Lung (tissue), 11 donors: ENCODE measurements at regions not wholly inside any gene's neighbourhood (a gene's known extent, or its start where the extent isn't known, plus 50 kb on each side); places are given as distances from the start of the nearest gene placed in this dataset.

Source experiments
- ATAC-seq: fragments of 200-7000 bp; cut with Tn5 transposase; one replicate; pipeline ENCODE4 v1.9.1; 2020; ENCODE audit warnings: moderate number of reproducible peaks; ENCODE audit not compliant: insufficient read depth, low FRiP score
- DNase-seq, 3 donors: peaks; one replicate each; pipeline ENCODE4 v3.0.0-alpha.2; 2013 to 2017
- H3K27ac ChIP-seq, 2 donors: one replicate each; pipeline ENCODE4 v1.5.1; 2013; ENCODE audit warnings: mild to moderate bottlenecking in 2 of 2, moderate library complexity in 2 of 2, control low read depth in 1 of 2, inconsistent platforms in 1 of 2, low read depth in 1 of 2, low read length in 1 of 2
- H3K27me3 ChIP-seq, 3 donors: one replicate each; pipeline ENCODE4 v1.5.1; 2013; ENCODE audit warnings: low read length in 2 of 3; ENCODE audit not compliant: control insufficient read depth in 3 of 3, insufficient read depth in 3 of 3
- H3K36me3 ChIP-seq, 4 donors: one replicate each; pipeline ENCODE4 v1.5.1; 2013; ENCODE audit warnings: low read length in 4 of 4, mild to moderate bottlenecking in 1 of 4, moderate library complexity in 1 of 4; ENCODE audit not compliant: control insufficient read depth in 4 of 4, insufficient read depth in 4 of 4
- H3K4me1 ChIP-seq, 5 donors: one replicate each; pipeline ENCODE4 v1.5.1; 2013; ENCODE audit warnings: low read length in 5 of 5, mild to moderate bottlenecking in 2 of 5, moderate library complexity in 1 of 5; ENCODE audit not compliant: control insufficient read depth in 5 of 5, insufficient read depth in 5 of 5
- H3K4me3 ChIP-seq: one replicate; pipeline ENCODE4 v1.5.1; 2013; ENCODE audit warnings: mild to moderate bottlenecking, control low read depth, moderate library complexity
- H3K9ac ChIP-seq, 2 donors: one replicate each; pipeline ENCODE4 v1.5.1; 2013; ENCODE audit warnings: low read length in 2 of 2, control low read depth in 1 of 2; ENCODE audit not compliant: insufficient read depth in 1 of 2
- H3K9me3 ChIP-seq, 4 donors: one replicate each; pipeline ENCODE4 v1.5.1; 2013; ENCODE audit warnings: low read length in 3 of 4, mild to moderate bottlenecking in 1 of 4, moderate library complexity in 1 of 4; ENCODE audit not compliant: control insufficient read depth in 4 of 4, insufficient read depth in 3 of 4
- WGBS, 2 donors: extraction: QIAGEN DNeasy Blood & Tissue Kit; methylation state at CpG; one replicate each; pipeline ENCODE4 v1.1.7; 2013; 5-methylcytosine and 5-hydroxymethylcytosine counted together
- TF ChIP-seq, protein P1 (sequence below): IDR thresholded peaks from 2 replicates; pipeline ENCODE4 v1.5.1; 2012; ENCODE audit warnings: mild to moderate bottlenecking; ENCODE audit errors: control extremely low read depth, extremely low read depth
- donor health status: control.
- donor health status: control.
- donor health status: Bipolar disorder and iron deficiency.
- donor health status: healthy.
- donor health status: DM: yes; HTN: yes; CAD: no.

- Histone ChIP-seq H3K27me3 (no peaks in the 10 kb centered on the region), H3K4me3 (no peak overlapping the region), H3K27ac (no peak overlapping the region), H3K9me3 (no peaks in the 10 kb centered on the region), H3K36me3 (no peaks in the 10 kb centered on the region), H3K9ac (no peak overlapping the region), H3K4me1 (no peaks in the 10 kb centered on the region)
- ATAC-seq (no peak), DNase-seq (no peak)
- TF ChIP-seq, protein P1, sequence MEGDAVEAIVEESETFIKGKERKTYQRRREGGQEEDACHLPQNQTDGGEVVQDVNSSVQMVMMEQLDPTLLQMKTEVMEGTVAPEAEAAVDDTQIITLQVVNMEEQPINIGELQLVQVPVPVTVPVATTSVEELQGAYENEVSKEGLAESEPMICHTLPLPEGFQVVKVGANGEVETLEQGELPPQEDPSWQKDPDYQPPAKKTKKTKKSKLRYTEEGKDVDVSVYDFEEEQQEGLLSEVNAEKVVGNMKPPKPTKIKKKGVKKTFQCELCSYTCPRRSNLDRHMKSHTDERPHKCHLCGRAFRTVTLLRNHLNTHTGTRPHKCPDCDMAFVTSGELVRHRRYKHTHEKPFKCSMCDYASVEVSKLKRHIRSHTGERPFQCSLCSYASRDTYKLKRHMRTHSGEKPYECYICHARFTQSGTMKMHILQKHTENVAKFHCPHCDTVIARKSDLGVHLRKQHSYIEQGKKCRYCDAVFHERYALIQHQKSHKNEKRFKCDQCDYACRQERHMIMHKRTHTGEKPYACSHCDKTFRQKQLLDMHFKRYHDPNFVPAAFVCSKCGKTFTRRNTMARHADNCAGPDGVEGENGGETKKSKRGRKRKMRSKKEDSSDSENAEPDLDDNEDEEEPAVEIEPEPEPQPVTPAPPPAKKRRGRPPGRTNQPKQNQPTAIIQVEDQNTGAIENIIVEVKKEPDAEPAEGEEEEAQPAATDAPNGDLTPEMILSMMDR = no peak
- WGBS, 2 donors = 85 to 97% methylated on average over 2 of the region's 2 CpGs
Observed at GRCh38 chr6:140554421-140554820, 1180.0 kb upstream of the CITED2 start.

DNA sequence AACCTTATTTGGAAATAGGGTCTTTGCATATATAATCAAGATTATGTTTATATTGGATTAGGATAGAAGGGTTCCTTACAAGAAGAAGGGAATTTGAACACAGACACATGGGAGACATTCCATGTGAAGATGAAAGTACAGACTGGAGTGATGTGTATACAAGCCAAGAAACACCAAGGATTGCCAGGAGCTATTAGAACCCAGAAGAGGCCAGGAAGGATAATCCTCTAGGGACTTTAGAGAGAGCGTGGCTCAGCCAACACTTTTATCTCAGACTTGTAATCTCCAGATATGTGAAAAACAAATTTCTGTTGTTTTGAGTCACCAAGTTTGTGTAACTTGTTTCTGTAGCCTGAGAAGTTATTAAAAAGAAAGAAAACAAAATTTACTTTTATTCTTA lies 1173.9 kb upstream of the CITED2 start:
- 81 to 92% methylated on average over 1 of the region's 1 CpG for WGBS, 2 donors
- no peak for ATAC-seq
- TF ChIP-seq, protein P1 = no peak

DNA sequence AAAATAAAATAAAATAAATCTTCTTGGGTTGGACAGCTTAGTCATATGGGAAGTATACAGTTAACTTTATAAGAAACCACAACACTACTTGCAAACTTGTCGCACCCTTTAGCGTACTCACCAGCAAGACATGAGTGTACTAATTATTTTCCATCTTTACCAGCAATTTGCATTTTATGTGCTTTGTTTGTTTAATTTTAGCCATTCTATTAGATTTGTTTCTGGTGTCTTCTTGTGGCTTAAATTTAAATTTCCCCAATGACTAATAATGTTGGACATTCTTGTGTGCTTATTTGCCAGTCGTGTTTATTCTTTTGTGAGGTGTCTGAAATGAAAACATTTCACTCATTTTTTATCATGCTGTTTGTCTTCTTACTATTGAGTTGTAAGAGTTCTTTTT lies 1172.2 kb upstream of the CITED2 start:
- ATAC-seq (no peak), DNase-seq (no peak)
- Histone ChIP-seq H3K27ac (no peak overlapping the region), H3K9me3 (no peaks in the 10 kb centered on the region), H3K27me3 (no peaks in the 10 kb centered on the region), H3K4me3 (no peak overlapping the region), H3K36me3 (no peaks in the 10 kb centered on the region), H3K9ac (no peak overlapping the region), H3K4me1 (no peaks in the 10 kb centered on the region)
- TF ChIP-seq, protein P1 = no peak
- WGBS, 2 donors = 86 to 96% methylated on average over 3 of the region's 3 CpGs

More for the DNA sequence above, 1173.9 kb upstream of the CITED2 start:
- Histone ChIP-seq H3K36me3 (no peaks in the 10 kb centered on the region), H3K9me3 (no peaks in the 10 kb centered on the region), H3K9ac (no peak overlapping the region), H3K4me3 (no peak overlapping the region), H3K27ac (no peak overlapping the region), H3K4me1 (no peaks in the 10 kb centered on the region), H3K27me3 (no peaks in the 10 kb centered on the region)
- no peak for DNase-seq

DNA sequence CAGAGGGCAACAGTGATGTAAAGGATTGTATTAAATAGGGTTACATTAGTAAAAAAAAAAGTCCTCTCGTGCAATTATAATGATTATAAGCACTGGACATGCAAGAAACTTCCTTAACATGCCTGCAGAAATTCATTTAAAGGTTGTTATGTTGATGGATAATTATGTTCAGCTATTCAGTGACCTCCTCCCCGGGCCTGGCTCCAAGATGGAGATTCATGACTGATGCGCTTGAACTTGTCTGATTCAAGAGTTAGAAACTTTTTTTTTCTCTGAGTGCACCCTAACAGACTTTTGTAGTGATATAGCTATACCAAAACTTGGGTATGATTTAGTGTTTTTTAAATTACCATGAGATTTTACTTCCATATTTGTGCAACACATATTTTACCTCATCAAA lies 1170.0 kb upstream of the CITED2 start:
- no peak for ATAC-seq
- H3K27me3 ChIP-seq = no peaks in the 10 kb centered on the region
- no peak overlapping the region for H3K4me3 ChIP-seq
- H3K27ac ChIP-seq = no peak overlapping the region
- no peaks in the 10 kb centered on the region for H3K36me3 ChIP-seq
- no peaks in the 10 kb centered on the region for H3K9me3 ChIP-seq
- 88 to 89% methylated on average over 3 of the region's 3 CpGs for WGBS, 2 donors
- H3K9ac ChIP-seq = no peak overlapping the region
- H3K4me1 ChIP-seq = no peaks in the 10 kb centered on the region
- no peak for DNase-seq
- TF ChIP-seq, protein P1 = no peak
